ENCODE measurements at regions not wholly inside any gene's neighbourhood (a gene's known extent, or its start where the extent isn't known, plus 50 kb on each side); places are given as distances from the start of the nearest gene placed in this dataset.

DNA sequence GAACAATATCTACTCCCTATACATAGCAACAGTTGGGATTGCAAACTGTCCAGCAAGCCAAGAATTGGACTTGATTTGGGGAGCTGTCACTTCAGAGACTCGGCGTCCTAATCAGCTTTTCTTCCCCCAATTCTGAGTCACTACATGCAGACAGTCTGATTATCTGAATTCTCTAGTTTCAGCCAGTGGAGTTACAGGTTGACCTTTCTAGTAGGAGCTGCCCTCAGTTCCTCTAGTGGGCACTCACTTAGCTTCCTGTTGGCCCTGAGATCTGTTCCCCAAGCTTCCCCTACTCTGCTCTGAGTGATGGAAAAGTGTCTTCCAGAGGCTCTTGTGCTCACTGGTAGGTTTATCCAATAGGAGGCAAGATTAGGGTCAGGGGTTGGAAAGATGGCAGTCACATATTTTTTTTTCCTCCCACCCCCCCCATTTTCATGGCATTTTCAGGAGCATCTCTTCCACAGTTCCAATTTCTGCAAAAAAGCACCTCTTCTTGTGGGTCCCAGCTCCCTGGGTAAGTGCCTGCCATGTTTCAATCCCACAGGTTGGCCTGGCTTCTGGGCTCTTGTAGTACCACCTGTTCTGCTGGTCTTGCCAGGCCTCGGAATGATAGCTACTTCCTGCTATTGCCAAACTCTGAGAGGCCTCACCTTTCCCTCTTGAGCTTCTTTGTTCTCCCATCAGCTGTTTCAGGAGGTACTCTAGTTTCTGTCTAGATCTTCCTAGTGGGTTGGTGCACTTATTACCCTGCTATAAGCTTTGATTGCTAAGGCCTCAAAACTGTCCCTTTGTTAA lies 182.2 kb downstream of the RAP2B start:
- Histone ChIP-seq H3K79me2 (ENCODE audit: control insufficient read depth, insufficient read depth, low read length) (no peaks in the 10 kb centered on the region), H4K20me1 (ENCODE audit: control insufficient read depth, insufficient read depth) (no peaks in the 10 kb centered on the region), H3K4me3 (no peak overlapping the region), H3K36me3 (ENCODE audit: control insufficient read depth in 2 of 2, insufficient read depth in 2 of 2, low read length in 1 of 2) (no peaks in the 10 kb centered on the region), H3K4me2 (ENCODE audit: control insufficient read depth, insufficient read depth) (no peak overlapping the region), H3K9me3 (replicated peaks; ENCODE audit: control insufficient read depth, insufficient read depth, low read length) (no peaks in the 10 kb centered on the region; the same call in 2 of the 3 replicates), H3K27ac (ENCODE audit: control insufficient read depth, insufficient read depth) (no peak overlapping the region), H3K4me1 (ENCODE audit: control insufficient read depth, insufficient read depth, low read length) (no peaks in the 10 kb centered on the region), H3K27me3 (replicated peaks in 1 of 2; ENCODE audit: control insufficient read depth in 2 of 2, insufficient read depth in 2 of 2, low read length in 1 of 2) (no peaks in the 10 kb centered on the region), H2AFZ (ENCODE audit: control insufficient read depth, low read depth, low read length) (no peak overlapping the region), H3K9ac (ENCODE audit: control insufficient read depth, insufficient read depth, low read length) (no peak overlapping the region)
- BruUV-seq (replicated peaks), result no TSS peak
- intact Hi-C loops (cut with micrococcal nuclease; ENCODE audit: unreplicated experiment), result no loop called here
- ATAC-seq (no peak), DNase-seq (ENCODE audit: low read depth, low spot score) (no peak), FAIRE-seq (no peak)
- SMC1A ChIA-PET (ENCODE audit: uncharacterized antibody, unreplicated experiment), result no interaction called here
- RAD21 ChIA-PET (ENCODE audit: unreplicated experiment), result no interaction called here
- WGBS (ENCODE audit: insufficient coverage, insufficient replicate concordance, low lambda C conversion rate, missing lambda C conversion rate), result 49% methylated on average over 3 of the region's 3 CpGs
- in situ Hi-C loops (cut with MboI), result no loop called here
- CTCF ChIA-PET, result no interaction called here
- no peak for TF ChIP-seq POLR2AphosphoS2 (IDR thresholded peaks at IDR 0.05; ENCODE audit: low read depth, low read length)
- no peak for TF ChIP-seq RUNX3 (IDR thresholded peaks at IDR 0.05; ENCODE audit: low read length)
- no peak for TF ChIP-seq MEF2A (IDR thresholded peaks at IDR 0.05; ENCODE audit: insufficient read depth, low read depth, low read length)
- TF ChIP-seq, protein P1, sequence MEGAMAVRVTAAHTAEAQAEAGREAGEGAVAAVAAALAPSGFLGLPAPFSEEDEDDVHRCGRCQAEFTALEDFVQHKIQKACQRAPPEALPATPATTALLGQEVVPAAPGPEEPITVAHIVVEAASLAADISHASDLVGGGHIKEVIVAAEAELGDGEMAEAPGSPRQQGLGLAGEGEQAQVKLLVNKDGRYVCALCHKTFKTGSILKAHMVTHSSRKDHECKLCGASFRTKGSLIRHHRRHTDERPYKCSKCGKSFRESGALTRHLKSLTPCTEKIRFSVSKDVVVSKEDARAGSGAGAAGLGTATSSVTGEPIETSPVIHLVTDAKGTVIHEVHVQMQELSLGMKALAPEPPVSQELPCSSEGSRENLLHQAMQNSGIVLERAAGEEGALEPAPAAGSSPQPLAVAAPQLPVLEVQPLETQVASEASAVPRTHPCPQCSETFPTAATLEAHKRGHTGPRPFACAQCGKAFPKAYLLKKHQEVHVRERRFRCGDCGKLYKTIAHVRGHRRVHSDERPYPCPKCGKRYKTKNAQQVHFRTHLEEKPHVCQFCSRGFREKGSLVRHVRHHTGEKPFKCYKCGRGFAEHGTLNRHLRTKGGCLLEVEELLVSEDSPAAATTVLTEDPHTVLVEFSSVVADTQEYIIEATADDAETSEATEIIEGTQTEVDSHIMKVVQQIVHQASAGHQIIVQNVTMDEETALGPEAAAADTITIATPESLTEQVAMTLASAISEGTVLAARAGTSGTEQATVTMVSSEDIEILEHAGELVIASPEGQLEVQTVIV (IDR thresholded peaks at IDR 0.05; ENCODE audit: borderline replicate concordance, partially characterized antibody), result no peak
- no peak for TF ChIP-seq ESRRA (IDR thresholded peaks at IDR 0.05; ENCODE audit: low read length)
- POLR2A ChIA-PET, result no interaction called here

Measured in GM12878 (cell line).